GM18519 (cell line): ENCODE measurements at regions not wholly inside any gene's neighbourhood (a gene's known extent, or its start where the extent isn't known, plus 50 kb on each side); places are given as distances from the start of the nearest gene placed in this dataset.

Experiments
- ATAC-seq: cut with Tn5 transposase; IDR thresholded peaks from one replicate; pipeline ENCODE4 v1.9.1; 2021; ENCODE audit warnings: mild to moderate bottlenecking, moderate library complexity; ENCODE audit not compliant: unreplicated experiment, low FRiP score

GRCh38 chr9:129337336-129338140, 159.5 kb upstream of the IER5L start:
- no peak for ATAC-seq

- ATAC-seq: no peak
These were observed 158.7 kb upstream of the IER5L start for GRCh38 chr9:129336601-129337331.

- no peak for ATAC-seq
These were observed 158.1 kb upstream of the IER5L start for GRCh38 chr9:129336130-129336528.

- ATAC-seq: no peak
These were observed 157.5 kb upstream of the IER5L start for GRCh38 chr9:129335464-129336129.

- no peak for ATAC-seq
These were observed 156.3 kb upstream of the IER5L start for GRCh38 chr9:129334105-129334935.

- no peak for ATAC-seq
These were observed 155.6 kb upstream of the IER5L start for GRCh38 chr9:129333617-129334104.

- no peak for ATAC-seq
These were observed 154.5 kb upstream of the IER5L start for GRCh38 chr9:129332581-129332980.

- no peak for ATAC-seq
These were observed 153.9 kb upstream of the IER5L start for GRCh38 chr9:129331772-129332500.

- ATAC-seq: no peak
These were observed 153.4 kb upstream of the IER5L start for GRCh38 chr9:129331493-129331765.

- ATAC-seq: no peak
These were observed 152.8 kb upstream of the IER5L start for GRCh38 chr9:129330711-129331492.

GRCh38 chr9:129328355-129329042, 150.4 kb upstream of the IER5L start:
- no peak for ATAC-seq

GRCh38 chr9:129327552-129328328, 149.7 kb upstream of the IER5L start:
- ATAC-seq: no peak

- no peak for ATAC-seq
These were observed 148.3 kb upstream of the IER5L start for GRCh38 chr9:129326061-129327005.

GRCh38 chr9:129324808-129325502, 146.9 kb upstream of the IER5L start:
- ATAC-seq: no peak

- ATAC-seq: no peak
These were observed 146.0 kb upstream of the IER5L start for GRCh38 chr9:129323999-129324553.
